Fibroblast of mammary gland (primary cell): ENCODE measurements at regions not wholly inside any gene's neighbourhood (a gene's known extent, or its start where the extent isn't known, plus 50 kb on each side); places are given as distances from the start of the nearest gene placed in this dataset.

Experiments
- DNase-seq: peaks from one replicate; pipeline ENCODE4 v3.0.0-alpha.2; 2010; ENCODE audit warnings: low read depth
- H3K4me3 ChIP-seq: 2 replicates; pipeline ENCODE4 v1.5.1; 2011; ENCODE audit warnings: low read depth, mild to moderate bottlenecking, low read length, moderate library complexity; ENCODE audit not compliant: control insufficient read depth
- CTCF ChIP-seq: conservative IDR thresholded peaks from 2 replicates; pipeline ENCODE4 v1.5.1; 2011; ENCODE audit warnings: low read depth, low read length, inconsistent platforms; ENCODE audit not compliant: control insufficient read depth, insufficient read depth

- TF ChIP-seq CTCF = no peak
- no peak overlapping the region for H3K4me3 ChIP-seq
- DNase-seq = no peak
Observed at GRCh38 chr12:125579916-125580315, 514.7 kb downstream of the AACS start.

- no peak for DNase-seq
- no peak overlapping the region for H3K4me3 ChIP-seq
- TF ChIP-seq CTCF = no peak
Observed at GRCh38 chr12:125583071-125583470, 517.8 kb downstream of the AACS start.

- no peak for DNase-seq
- no peak for TF ChIP-seq CTCF
- H3K4me3 ChIP-seq = no peak overlapping the region
Observed at GRCh38 chr12:125586441-125586840, 521.2 kb downstream of the AACS start.

DNA sequence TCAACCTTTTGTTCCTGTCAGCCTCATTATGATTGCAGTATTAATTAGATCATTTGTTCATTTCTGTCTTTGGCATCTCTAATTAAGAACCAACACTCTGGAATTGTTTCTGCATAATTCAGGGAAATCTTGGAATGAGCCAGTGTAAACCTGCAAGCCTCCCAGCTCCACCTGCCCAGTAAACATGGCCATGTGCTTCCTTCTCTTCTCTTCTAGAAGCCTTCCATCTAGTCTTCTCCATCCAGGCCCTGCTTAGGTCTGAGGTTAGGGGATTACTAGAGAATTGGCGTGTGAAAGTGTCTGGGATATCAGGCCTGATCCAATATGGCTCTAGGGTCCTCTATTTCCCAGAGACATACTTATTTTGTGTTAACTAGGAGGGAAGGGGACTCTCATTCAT is 528.0 kb downstream of the AACS start:
- TF ChIP-seq CTCF = no peak
- no peak overlapping the region for H3K4me3 ChIP-seq
- no peak for DNase-seq

- no peak overlapping the region for H3K4me3 ChIP-seq
- no peak for DNase-seq
- no peak for TF ChIP-seq CTCF
Observed at GRCh38 chr12:125604976-125605375, 539.7 kb downstream of the AACS start.

DNA sequence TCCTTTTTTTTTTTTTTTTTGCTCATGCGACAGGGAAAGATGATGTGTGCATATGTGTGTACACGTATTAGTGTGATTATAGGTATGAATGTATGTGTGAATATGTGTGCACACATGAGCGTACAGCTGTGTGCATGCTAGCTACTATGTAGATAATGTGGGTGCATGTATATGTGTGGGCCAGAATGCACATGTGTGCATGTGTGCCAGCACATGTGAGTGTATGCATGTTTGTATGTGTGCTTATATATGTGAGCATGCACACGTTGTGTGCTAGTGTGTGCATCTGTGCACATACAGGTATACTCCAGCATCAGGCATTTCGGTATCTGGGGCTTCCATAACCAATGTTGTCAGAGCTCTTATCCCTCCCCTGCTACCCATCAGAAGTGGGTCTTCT is 541.1 kb downstream of the AACS start:
- no peak for TF ChIP-seq CTCF
- H3K4me3 ChIP-seq = no peak overlapping the region
- DNase-seq = no peak

DNA sequence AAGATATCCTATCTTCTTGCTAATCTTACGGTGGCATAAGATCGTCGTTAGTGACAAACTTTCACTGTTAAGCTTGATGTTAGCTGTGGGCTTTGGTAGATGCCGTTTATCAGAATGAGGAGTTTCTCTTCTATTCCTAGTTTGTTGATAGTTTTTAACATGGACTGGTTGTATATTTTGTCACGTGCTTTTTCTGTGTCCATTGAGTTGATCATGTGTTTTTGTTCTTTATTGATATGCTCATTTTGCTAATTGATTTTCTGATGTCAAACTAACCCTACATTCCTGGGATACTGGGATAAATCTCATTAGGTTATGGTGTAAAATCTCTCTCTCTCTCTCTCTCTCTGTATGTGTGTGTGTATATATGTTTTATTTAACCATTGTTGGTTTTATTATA is 545.1 kb downstream of the AACS start:
- H3K4me3 ChIP-seq = no peak overlapping the region
- no peak for DNase-seq
- no peak for TF ChIP-seq CTCF
